ENCODE measurements at regions not wholly inside any gene's neighbourhood (a gene's known extent, or its start where the extent isn't known, plus 50 kb on each side); places are given as distances from the start of the nearest gene placed in this dataset.

DNA sequence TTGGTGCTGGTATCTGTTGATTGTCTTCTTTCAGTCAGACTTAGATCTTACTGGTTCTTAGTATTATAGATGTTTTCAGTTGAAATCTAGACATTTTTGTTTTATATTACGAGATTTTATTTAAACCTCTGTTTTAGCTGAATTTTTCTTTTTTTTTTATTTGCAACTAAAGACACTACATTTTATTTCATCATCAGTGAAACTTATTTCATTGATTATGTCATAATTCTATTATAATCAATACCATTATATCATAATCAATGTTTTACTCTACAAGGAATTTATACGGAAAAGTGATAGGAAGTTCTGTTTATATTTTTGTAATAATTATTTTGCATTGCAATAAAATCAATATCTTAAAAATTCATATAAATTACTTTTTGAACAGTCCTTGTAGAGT, 477.4 kb upstream of the MDFIC2 start:
- Histone ChIP-seq H3K4me3 (no peak overlapping the region), H3K36me3 (no peaks in the 10 kb centered on the region), H3K4me1 (no peaks in the 10 kb centered on the region), H3K9me3 (no peaks in the 10 kb centered on the region), H3K27ac (no peak overlapping the region), H3K27me3 (no peaks in the 10 kb centered on the region)
- no peak for DNase-seq
- TF ChIP-seq, protein P1, sequence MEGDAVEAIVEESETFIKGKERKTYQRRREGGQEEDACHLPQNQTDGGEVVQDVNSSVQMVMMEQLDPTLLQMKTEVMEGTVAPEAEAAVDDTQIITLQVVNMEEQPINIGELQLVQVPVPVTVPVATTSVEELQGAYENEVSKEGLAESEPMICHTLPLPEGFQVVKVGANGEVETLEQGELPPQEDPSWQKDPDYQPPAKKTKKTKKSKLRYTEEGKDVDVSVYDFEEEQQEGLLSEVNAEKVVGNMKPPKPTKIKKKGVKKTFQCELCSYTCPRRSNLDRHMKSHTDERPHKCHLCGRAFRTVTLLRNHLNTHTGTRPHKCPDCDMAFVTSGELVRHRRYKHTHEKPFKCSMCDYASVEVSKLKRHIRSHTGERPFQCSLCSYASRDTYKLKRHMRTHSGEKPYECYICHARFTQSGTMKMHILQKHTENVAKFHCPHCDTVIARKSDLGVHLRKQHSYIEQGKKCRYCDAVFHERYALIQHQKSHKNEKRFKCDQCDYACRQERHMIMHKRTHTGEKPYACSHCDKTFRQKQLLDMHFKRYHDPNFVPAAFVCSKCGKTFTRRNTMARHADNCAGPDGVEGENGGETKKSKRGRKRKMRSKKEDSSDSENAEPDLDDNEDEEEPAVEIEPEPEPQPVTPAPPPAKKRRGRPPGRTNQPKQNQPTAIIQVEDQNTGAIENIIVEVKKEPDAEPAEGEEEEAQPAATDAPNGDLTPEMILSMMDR (IDR thresholded peaks at IDR 0.05): no peak
- TF ChIP-seq POLR2A (IDR thresholded peaks at IDR 0.05): no peak

- no peaks in the 10 kb centered on the region for H3K9me3 ChIP-seq
- no peak overlapping the region for H3K27ac ChIP-seq
- no peak for DNase-seq
- no peaks in the 10 kb centered on the region for H3K4me1 ChIP-seq
- H3K4me3 ChIP-seq: no peak overlapping the region
- no peaks in the 10 kb centered on the region for H3K27me3 ChIP-seq
- TF ChIP-seq, protein P1 (IDR thresholded peaks at IDR 0.05): no peak
- TF ChIP-seq POLR2A (IDR thresholded peaks at IDR 0.05): no peak
- no peaks in the 10 kb centered on the region for H3K36me3 ChIP-seq
Observed at GRCh38 chr3:70780790-70781189, 468.4 kb upstream of the MDFIC2 start.

DNA sequence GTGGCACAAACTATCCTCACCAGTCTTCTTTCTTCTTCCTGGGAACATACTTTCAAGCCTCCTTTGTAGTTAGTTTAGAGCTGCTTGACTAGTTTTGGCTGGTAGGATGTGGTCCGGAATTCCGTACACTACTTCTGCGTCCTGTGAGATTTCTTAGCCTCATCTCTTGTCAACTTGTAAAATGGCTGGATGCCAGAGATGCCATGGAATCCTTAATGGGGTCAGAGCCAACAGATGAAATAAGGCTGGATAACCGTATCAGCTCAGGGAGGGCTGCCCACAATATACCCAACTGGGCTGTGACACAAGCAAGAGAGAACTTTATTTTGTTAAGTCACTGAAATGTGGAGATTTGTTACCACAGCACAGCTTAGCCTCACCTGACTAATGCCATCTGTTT, 466.9 kb upstream of the MDFIC2 start:
- Histone ChIP-seq H3K27me3 (no peaks in the 10 kb centered on the region), H3K27ac (no peak overlapping the region), H3K4me1 (no peaks in the 10 kb centered on the region), H3K36me3 (no peaks in the 10 kb centered on the region), H3K4me3 (no peak overlapping the region), H3K9me3 (no peaks in the 10 kb centered on the region)
- TF ChIP-seq POLR2A (IDR thresholded peaks at IDR 0.05): no peak
- TF ChIP-seq, protein P1 (IDR thresholded peaks at IDR 0.05): no peak
- DNase-seq: no peak

GRCh38 chr3:70776081-70776480, 463.6 kb upstream of the MDFIC2 start:
- Histone ChIP-seq H3K4me3 (no peak overlapping the region), H3K9me3 (no peaks in the 10 kb centered on the region), H3K27me3 (no peaks in the 10 kb centered on the region), H3K27ac (no peak overlapping the region), H3K36me3 (no peaks in the 10 kb centered on the region), H3K4me1 (no peaks in the 10 kb centered on the region)
- DNase-seq: no peak
- TF ChIP-seq, protein P1 (IDR thresholded peaks at IDR 0.05): no peak
- TF ChIP-seq POLR2A (IDR thresholded peaks at IDR 0.05): no peak

GRCh38 chr3:70775257-70775656, 462.8 kb upstream of the MDFIC2 start:
- DNase-seq: no peak
- no peak overlapping the region for H3K4me3 ChIP-seq
- no peak overlapping the region for H3K27ac ChIP-seq
- no peaks in the 10 kb centered on the region for H3K36me3 ChIP-seq
- no peaks in the 10 kb centered on the region for H3K9me3 ChIP-seq
- no peaks in the 10 kb centered on the region for H3K27me3 ChIP-seq
- H3K4me1 ChIP-seq: no peaks in the 10 kb centered on the region
- no peak for TF ChIP-seq POLR2A (IDR thresholded peaks at IDR 0.05)
- TF ChIP-seq, protein P1 (IDR thresholded peaks at IDR 0.05): no peak

DNA sequence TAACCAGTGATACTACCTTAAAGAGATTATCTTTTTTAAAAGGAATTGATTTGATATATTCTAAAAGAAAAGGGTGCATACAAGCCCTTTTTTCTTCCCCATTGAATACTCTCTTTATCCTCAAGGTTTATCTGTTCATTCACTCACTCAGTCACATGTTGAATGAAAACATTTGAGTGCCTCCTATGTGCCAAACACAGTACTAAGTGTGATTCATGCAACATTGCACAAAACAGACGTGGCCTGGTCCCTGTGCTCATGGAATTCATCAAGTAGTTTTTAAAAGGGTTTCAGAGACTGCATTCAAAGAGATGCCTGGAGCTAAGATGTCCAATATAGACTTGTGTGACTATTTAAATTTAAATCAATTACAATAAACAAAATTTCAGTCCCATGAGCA, 462.2 kb upstream of the MDFIC2 start:
- H3K36me3 ChIP-seq: no peaks in the 10 kb centered on the region
- no peaks in the 10 kb centered on the region for H3K9me3 ChIP-seq
- no peak for DNase-seq
- TF ChIP-seq POLR2A (IDR thresholded peaks at IDR 0.05): no peak
- TF ChIP-seq, protein P1 (IDR thresholded peaks at IDR 0.05): no peak
- H3K27ac ChIP-seq: no peak overlapping the region
- H3K27me3 ChIP-seq: no peaks in the 10 kb centered on the region
- no peak overlapping the region for H3K4me3 ChIP-seq
- no peaks in the 10 kb centered on the region for H3K4me1 ChIP-seq

All from Peyer's patch (tissue), 4 donors.